Panc1 (cell line): ENCODE measurements at regions not wholly inside any gene's neighbourhood (a gene's known extent, or its start where the extent isn't known, plus 50 kb on each side); places are given as distances from the start of the nearest gene placed in this dataset.

Experiments used
- POLR2AphosphoS5 ChIP-seq: IDR thresholded peaks from 2 replicates; pipeline ENCODE4 v1.6.1; 2012; ENCODE audit warnings: mild to moderate bottlenecking, low read depth, low read length, moderate library complexity
- TF ChIP-seq, protein P1 (sequence below): fragments of 450-650 bp; IDR thresholded peaks from 2 replicates; pipeline ENCODE4 v1.5.1; 2017; ENCODE audit warnings: mild to moderate bottlenecking

DNA sequence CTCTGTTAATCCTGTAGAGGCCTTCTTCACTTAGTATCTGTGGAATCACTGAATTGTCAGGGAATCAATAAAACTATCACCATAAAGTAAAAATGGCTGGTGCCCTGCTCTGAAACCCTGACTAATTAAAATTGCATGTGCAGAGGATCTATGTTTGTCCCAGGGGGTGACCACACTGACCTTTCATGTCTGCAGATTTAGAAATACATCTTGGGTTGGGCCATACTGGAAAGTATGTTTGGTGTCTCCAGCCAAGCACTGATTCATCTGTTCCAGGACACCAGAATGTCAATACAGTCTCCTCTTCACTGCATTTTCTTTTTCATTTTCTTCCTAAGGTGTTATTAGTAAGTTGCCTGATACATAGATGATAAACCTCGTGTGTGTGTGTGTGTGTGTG, 490.9 kb upstream of the INTU start:
- TF ChIP-seq, protein P1, sequence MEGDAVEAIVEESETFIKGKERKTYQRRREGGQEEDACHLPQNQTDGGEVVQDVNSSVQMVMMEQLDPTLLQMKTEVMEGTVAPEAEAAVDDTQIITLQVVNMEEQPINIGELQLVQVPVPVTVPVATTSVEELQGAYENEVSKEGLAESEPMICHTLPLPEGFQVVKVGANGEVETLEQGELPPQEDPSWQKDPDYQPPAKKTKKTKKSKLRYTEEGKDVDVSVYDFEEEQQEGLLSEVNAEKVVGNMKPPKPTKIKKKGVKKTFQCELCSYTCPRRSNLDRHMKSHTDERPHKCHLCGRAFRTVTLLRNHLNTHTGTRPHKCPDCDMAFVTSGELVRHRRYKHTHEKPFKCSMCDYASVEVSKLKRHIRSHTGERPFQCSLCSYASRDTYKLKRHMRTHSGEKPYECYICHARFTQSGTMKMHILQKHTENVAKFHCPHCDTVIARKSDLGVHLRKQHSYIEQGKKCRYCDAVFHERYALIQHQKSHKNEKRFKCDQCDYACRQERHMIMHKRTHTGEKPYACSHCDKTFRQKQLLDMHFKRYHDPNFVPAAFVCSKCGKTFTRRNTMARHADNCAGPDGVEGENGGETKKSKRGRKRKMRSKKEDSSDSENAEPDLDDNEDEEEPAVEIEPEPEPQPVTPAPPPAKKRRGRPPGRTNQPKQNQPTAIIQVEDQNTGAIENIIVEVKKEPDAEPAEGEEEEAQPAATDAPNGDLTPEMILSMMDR, result no peak
- TF ChIP-seq POLR2AphosphoS5, result no peak
